B cell (primary cell): ENCODE measurements at regions not wholly inside any gene's neighbourhood (a gene's known extent, or its start where the extent isn't known, plus 50 kb on each side); places are given as distances from the start of the nearest gene placed in this dataset.
"Not testable (repeated sequence)": the region's sequence is repeated elsewhere in the genome, so short reads cannot be mapped to it uniquely, and the experiment has no call there.

ENCODE experiments used
- ATAC-seq: fragments of 200-7000 bp; cut with Tn5 transposase; one replicate; pipeline ENCODE4 v1.10.0; 2021; ENCODE audit warnings: low read depth, mild to moderate bottlenecking, moderate number of reproducible peaks, moderate library complexity
- CTCF ChIA-PET: fragments of 350-600 bp; sonication (Branson Sonifier 250); formaldehyde crosslinking; loops from one replicate; lab custom pipeline; 2021; ENCODE audit warnings: antibody characterized with exemption, inconsistent platforms; lab: Charles Lee
- POLR2A ChIA-PET: fragments of 350-600 bp; sonication (Branson Sonifier 250); formaldehyde crosslinking; loops from one replicate; lab custom pipeline; 2021; ENCODE audit warnings: antibody characterized with exemption; lab: Charles Lee
- DNase-seq: peaks from one replicate; pipeline ENCODE4 v3.0.0; 2013
- H2AFZ ChIP-seq: 2 replicates; pipeline ENCODE4 v1.6.1; 2012; ENCODE audit warnings: mild to moderate bottlenecking, low read depth, low read length; ENCODE audit not compliant: insufficient read depth, poor library complexity, severe bottlenecking
- H3K27ac ChIP-seq, 2 donors: 1 replicate in 1 of 2; 2 replicates in 1 of 2; pipeline ENCODE4 v1.5.1; 2012 to 2013; ENCODE audit warnings: low read length in 2 of 2, mild to moderate bottlenecking in 2 of 2, moderate library complexity in 1 of 2
- H3K27me3 ChIP-seq, 4 experiments: fragments of 200-600 bp in 1 of 4; sonication (generic) in 1 of 4; replicated peaks in 1 of 4; 1 replicate in 2 of 4; 2 replicates in 2 of 4; pipeline versions ENCODE4 v1.6.1 to v1.7.0; 2013 to 2016; ENCODE audit warnings: low read length in 3 of 4, mild to moderate bottlenecking in 2 of 4, mixed read lengths in 1 of 4, moderate library complexity in 1 of 4; ENCODE audit not compliant: insufficient read depth in 4 of 4, control insufficient read depth in 3 of 4; ENCODE audit errors: control extremely low read depth in 1 of 4
- H3K36me3 ChIP-seq, 2 experiments: replicated peaks in 1 of 2; 1 replicate in 1 of 2; 2 replicates in 1 of 2; pipeline versions ENCODE4 v1.6.1 to v1.7.1; 2013; ENCODE audit warnings: low read length in 1 of 2; ENCODE audit not compliant: insufficient read depth in 2 of 2, control insufficient read depth in 1 of 2; ENCODE audit errors: control extremely low read depth in 1 of 2, extremely low read depth in 1 of 2
- H3K4me1 ChIP-seq, 2 donors: fragments of 200-600 bp in 1 of 2; sonication (generic) in 1 of 2; 1 replicate in 1 of 2; 2 replicates in 1 of 2; pipeline versions ENCODE4 v1.5.1 to v1.6.1; 2013 to 2017; ENCODE audit warnings: low read length in 2 of 2; ENCODE audit not compliant: control insufficient read depth in 2 of 2, insufficient read depth in 2 of 2
- H3K4me2 ChIP-seq: replicated peaks from 2 replicates; pipeline ENCODE3; 2012; ENCODE audit warnings: mild to moderate bottlenecking, low read depth, low read length; ENCODE audit not compliant: poor library complexity, severe bottlenecking
- H3K4me3 ChIP-seq, 5 experiments: fragments of 200-600 bp in 1 of 5; sonication (generic) in 1 of 5; 1 replicate in 3 of 5; 2 replicates in 2 of 5; pipeline versions ENCODE4 v1.5.1 to v1.7.0; 2011 to 2016; ENCODE audit warnings: low read length in 4 of 5, mild to moderate bottlenecking in 4 of 5, low read depth in 2 of 5, control low read depth in 1 of 5, moderate library complexity in 1 of 5; ENCODE audit not compliant: insufficient read depth in 1 of 5; ENCODE audit errors: control extremely low read depth in 1 of 5, extremely low read depth in 1 of 5
- H3K79me2 ChIP-seq: fragments of 200-600 bp; sonication (generic); one replicate; pipeline ENCODE4 v1.6.0; 2016; ENCODE audit warnings: low read length; ENCODE audit not compliant: control insufficient read depth, insufficient read depth
- H3K9ac ChIP-seq: fragments of 200-600 bp; sonication (generic); 2 replicates; pipeline ENCODE4 v1.6.1; 2017; ENCODE audit warnings: mild to moderate bottlenecking, low read length, moderate library complexity
- H3K9me3 ChIP-seq, 3 donors: one replicate each; pipeline versions ENCODE4 v1.6.1 to v1.7.1; 2013; ENCODE audit warnings: low read length in 2 of 3; ENCODE audit not compliant: control insufficient read depth in 2 of 3, insufficient read depth in 1 of 3; ENCODE audit errors: control extremely low read depth in 1 of 3
- H4K20me1 ChIP-seq: 2 replicates; pipeline ENCODE4 v1.6.0; 2012; ENCODE audit warnings: mild to moderate bottlenecking, low read length; ENCODE audit not compliant: insufficient read depth, control insufficient read depth, poor library complexity, severe bottlenecking
- H3K27ac Mint-ChIP-seq: one replicate; pipeline ENCODE4 v1.8.0; 2021; ENCODE audit warnings: mixed read lengths
- H3K27me3 Mint-ChIP-seq: one replicate; pipeline ENCODE4 v1.8.0; 2021; ENCODE audit warnings: mixed read lengths
- H3K4me1 Mint-ChIP-seq: one replicate; pipeline ENCODE4 v1.8.0; 2021; ENCODE audit warnings: mixed read lengths
- H3K4me3 Mint-ChIP-seq: one replicate; pipeline ENCODE4 v1.8.0; 2021; ENCODE audit warnings: mixed read lengths
- H3K9me3 Mint-ChIP-seq: one replicate; pipeline ENCODE4 v1.8.0; 2022; ENCODE audit warnings: mixed read lengths; ENCODE audit not compliant: insufficient read depth
- EZH2 ChIP-seq: IDR thresholded peaks from 2 replicates; pipeline ENCODE4 v1.6.1; 2012; ENCODE audit warnings: borderline replicate concordance, low read depth, mild to moderate bottlenecking, moderate library complexity, low read length; ENCODE audit not compliant: insufficient read depth, poor library complexity, severe bottlenecking
- WGBS: methylation state at CpG from one replicate; pipeline ENCODE4 v1.1.5; 2013; ENCODE audit warnings: missing lambda C conversion rate; ENCODE audit not compliant: insufficient coverage; 5-methylcytosine and 5-hydroxymethylcytosine counted together
- intact Hi-C: fragments of 100-400 bp; cut with micrococcal nuclease; formaldehyde crosslinking; loops from one replicate; pipeline ENCODE4 v1.10.0; 2022
- TF ChIP-seq, protein P1 (sequence below): fragments of 200-600 bp; IDR thresholded peaks from one replicate; pipeline ENCODE4 v1.8.0; 2022; ENCODE audit warnings: antibody characterized with exemption, mild to moderate bottlenecking

DNA sequence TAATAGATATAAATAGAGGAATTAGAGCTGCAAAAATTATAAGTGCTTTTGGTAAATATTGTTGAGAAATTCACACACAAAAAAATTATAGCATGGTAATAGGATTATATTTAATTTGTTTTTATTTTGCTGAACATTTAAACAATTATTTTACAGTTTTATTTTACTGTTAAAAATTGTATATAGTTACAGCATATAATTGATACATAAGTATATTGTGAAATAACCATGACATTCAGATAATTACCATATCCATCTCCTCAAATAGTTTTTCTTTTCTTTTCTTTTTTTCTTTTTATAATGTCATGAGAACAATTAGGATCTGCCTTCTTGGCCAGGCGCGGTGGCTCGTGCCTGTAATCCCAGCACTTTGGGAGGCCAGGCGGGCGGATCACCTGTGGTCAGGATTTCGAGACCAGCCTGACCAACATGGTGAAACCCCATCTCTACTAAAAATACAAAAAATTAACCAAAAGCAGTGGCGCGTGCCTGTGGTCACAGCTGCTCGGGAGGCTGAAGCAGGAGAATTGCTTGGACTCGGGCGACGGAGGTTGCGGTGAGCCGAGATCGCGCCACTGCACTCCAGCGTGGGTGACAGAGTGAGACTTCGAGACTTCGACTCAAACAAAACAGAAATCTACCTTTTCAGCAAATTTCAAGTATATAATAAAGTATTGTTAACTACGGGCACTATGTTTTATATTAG lies 654.2 kb downstream of the TENT5A start:
- ChIA-PET CTCF (no interaction called here), POLR2A (no interaction called here)
- H3K9me3 ChIP-seq: peaks cover 0 to 4% (median 0%) of the 10 kb centered on the region in 3 donors
- intact Hi-C loops: loop anchor here (10.0 kb wide), 1 partner anchor 207 kb away; no protein-coding TSS in a partner anchor
- H2AFZ ChIP-seq: no peak overlapping the region
- no peaks in the 10 kb centered on the region for H3K27me3 Mint-ChIP-seq
- no peaks in the 10 kb centered on the region for H4K20me1 ChIP-seq
- H3K27ac Mint-ChIP-seq: no peak overlapping the region
- no peak overlapping the region for H3K9ac ChIP-seq
- no peaks in the 10 kb centered on the region for H3K4me1 Mint-ChIP-seq
- TF ChIP-seq, protein P1, sequence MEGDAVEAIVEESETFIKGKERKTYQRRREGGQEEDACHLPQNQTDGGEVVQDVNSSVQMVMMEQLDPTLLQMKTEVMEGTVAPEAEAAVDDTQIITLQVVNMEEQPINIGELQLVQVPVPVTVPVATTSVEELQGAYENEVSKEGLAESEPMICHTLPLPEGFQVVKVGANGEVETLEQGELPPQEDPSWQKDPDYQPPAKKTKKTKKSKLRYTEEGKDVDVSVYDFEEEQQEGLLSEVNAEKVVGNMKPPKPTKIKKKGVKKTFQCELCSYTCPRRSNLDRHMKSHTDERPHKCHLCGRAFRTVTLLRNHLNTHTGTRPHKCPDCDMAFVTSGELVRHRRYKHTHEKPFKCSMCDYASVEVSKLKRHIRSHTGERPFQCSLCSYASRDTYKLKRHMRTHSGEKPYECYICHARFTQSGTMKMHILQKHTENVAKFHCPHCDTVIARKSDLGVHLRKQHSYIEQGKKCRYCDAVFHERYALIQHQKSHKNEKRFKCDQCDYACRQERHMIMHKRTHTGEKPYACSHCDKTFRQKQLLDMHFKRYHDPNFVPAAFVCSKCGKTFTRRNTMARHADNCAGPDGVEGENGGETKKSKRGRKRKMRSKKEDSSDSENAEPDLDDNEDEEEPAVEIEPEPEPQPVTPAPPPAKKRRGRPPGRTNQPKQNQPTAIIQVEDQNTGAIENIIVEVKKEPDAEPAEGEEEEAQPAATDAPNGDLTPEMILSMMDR: no peak
- TF ChIP-seq EZH2: no peak
- DNase-seq: no peak
- H3K4me2 ChIP-seq: no peak overlapping the region
- ATAC-seq: no peak
- peaks cover 9% of the 10 kb centered on the region for H3K9me3 Mint-ChIP-seq
- no peaks in the 10 kb centered on the region for H3K4me1 ChIP-seq
- WGBS: 99% methylated on average over 11 of the region's 20 CpGs
- H3K4me3 ChIP-seq: no peak overlapping the region
- H3K36me3 ChIP-seq: no peaks in the 10 kb centered on the region
- H3K27me3 ChIP-seq: no peaks in the 10 kb centered on the region
- H3K4me3 Mint-ChIP-seq: no peak overlapping the region
- H3K27ac ChIP-seq: no peak overlapping the region
- H3K79me2 ChIP-seq: no peaks in the 10 kb centered on the region

DNA sequence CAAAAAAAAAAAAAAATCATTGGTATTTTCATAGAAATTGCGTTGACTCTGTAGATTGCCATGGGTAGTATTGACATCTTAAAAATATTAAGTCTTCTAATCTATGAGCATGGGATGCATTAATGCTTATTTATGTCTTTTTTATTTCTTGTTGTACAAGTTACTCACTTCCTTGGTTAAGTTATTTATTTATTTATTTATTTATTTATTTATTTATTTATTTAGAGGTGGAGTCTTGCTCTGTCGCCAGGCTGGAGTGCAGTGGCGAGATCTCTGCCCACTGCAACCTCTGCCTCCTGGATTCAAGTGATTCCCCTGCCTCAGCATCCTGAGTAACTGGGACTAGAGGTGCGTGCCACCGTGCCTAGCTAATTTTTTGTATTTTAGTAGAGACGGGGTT lies 656.0 kb downstream of the TENT5A start:
- H4K20me1 ChIP-seq, H3K27me3 Mint-ChIP-seq, H2AFZ ChIP-seq, H3K36me3 ChIP-seq, H3K4me3 Mint-ChIP-seq, H3K4me3 ChIP-seq, POLR2A ChIA-PET, H3K4me1 Mint-ChIP-seq, H3K9ac ChIP-seq, H3K27ac Mint-ChIP-seq, DNase-seq, H3K9me3 ChIP-seq, H3K79me2 ChIP-seq, ATAC-seq, H3K27ac ChIP-seq, H3K27me3 ChIP-seq, H3K4me1 ChIP-seq, CTCF ChIA-PET, H3K4me2 ChIP-seq: not testable (repeated sequence)
- WGBS: 92% methylated on average over 3 of the region's 6 CpGs
- intact Hi-C loops: loop anchor here (10.0 kb wide), 1 partner anchor 208 kb away; no protein-coding TSS in a partner anchor
- peaks cover 11% of the 10 kb centered on the region for H3K9me3 Mint-ChIP-seq
